ENCODE measurements at regions not wholly inside any gene's neighbourhood (a gene's known extent, or its start where the extent isn't known, plus 50 kb on each side); places are given as distances from the start of the nearest gene placed in this dataset.
"Not testable (repeated sequence)": the region's sequence is repeated elsewhere in the genome, so short reads cannot be mapped to it uniquely, and the experiment has no call there.

DNA sequence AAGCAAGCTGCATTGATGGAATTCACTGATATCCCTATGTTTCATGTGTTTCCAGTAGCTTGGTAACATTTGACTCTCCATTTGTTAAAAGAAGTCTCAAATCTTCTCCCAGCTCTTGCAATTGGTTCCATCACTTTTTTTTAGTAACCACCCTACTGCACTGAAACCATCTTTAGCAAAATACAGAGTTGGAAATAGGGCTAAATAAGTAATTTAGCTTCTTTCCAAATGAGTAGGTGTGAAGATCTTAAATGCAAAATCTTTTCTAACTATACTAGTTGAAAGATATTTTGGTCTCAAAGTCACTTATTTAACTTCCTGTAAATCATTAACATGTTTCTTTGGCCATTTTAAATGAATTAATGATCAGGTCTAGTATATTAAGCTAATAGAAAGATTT is 138.1 kb downstream of the DIRAS2 start:
- DNase-seq (ENCODE audit: low read depth): no peak
- no peak overlapping the region for H3K4me3 ChIP-seq (ENCODE audit: low read depth, low read length)
- TF ChIP-seq, protein P1, sequence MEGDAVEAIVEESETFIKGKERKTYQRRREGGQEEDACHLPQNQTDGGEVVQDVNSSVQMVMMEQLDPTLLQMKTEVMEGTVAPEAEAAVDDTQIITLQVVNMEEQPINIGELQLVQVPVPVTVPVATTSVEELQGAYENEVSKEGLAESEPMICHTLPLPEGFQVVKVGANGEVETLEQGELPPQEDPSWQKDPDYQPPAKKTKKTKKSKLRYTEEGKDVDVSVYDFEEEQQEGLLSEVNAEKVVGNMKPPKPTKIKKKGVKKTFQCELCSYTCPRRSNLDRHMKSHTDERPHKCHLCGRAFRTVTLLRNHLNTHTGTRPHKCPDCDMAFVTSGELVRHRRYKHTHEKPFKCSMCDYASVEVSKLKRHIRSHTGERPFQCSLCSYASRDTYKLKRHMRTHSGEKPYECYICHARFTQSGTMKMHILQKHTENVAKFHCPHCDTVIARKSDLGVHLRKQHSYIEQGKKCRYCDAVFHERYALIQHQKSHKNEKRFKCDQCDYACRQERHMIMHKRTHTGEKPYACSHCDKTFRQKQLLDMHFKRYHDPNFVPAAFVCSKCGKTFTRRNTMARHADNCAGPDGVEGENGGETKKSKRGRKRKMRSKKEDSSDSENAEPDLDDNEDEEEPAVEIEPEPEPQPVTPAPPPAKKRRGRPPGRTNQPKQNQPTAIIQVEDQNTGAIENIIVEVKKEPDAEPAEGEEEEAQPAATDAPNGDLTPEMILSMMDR (IDR thresholded peaks at IDR 0.05; ENCODE audit: insufficient read depth, low read depth, low read length, missing control alignments): no peak

GRCh38 chr9:90505695-90506094 is 136.9 kb downstream of the DIRAS2 start:
- TF ChIP-seq, protein P1 (IDR thresholded peaks at IDR 0.05; ENCODE audit: insufficient read depth, low read depth, low read length, missing control alignments): no peak
- DNase-seq (ENCODE audit: low read depth): no peak
- no peak overlapping the region for H3K4me3 ChIP-seq (ENCODE audit: low read depth, low read length)

DNA sequence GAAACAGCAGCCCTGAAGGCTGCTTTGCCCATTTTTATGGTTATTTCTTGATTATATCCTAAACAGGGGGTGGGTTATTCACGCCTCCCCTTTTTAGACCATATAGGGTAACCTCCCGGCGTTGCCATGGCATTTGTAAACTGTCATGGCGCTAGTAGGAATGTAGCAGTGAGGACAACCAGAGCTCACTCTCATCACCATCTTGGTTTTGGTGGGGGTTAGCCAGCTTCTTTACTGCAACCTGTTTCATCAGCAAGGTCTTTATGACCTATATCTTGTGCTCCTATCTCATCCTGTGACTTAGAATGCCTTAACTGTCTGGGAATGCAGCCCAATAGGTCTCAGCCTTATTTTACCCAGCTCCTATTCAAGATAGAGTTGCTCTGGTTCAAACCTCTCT is 136.2 kb downstream of the DIRAS2 start:
- not testable (repeated sequence) for H3K4me3 ChIP-seq (ENCODE audit: low read depth, low read length); DNase-seq (ENCODE audit: low read depth)

- DNase-seq (ENCODE audit: low read depth): no peak
- TF ChIP-seq, protein P1 (IDR thresholded peaks at IDR 0.05; ENCODE audit: insufficient read depth, low read depth, low read length, missing control alignments): no peak
- no peak overlapping the region for H3K4me3 ChIP-seq (ENCODE audit: low read depth, low read length)
These were observed 135.0 kb downstream of the DIRAS2 start for GRCh38 chr9:90507621-90508020.

- TF ChIP-seq, protein P1 (IDR thresholded peaks at IDR 0.05; ENCODE audit: insufficient read depth, low read depth, low read length, missing control alignments): no peak
- no peak for DNase-seq (ENCODE audit: low read depth)
- H3K4me3 ChIP-seq (ENCODE audit: low read depth, low read length): no peak overlapping the region
These were observed 133.7 kb downstream of the DIRAS2 start for GRCh38 chr9:90508940-90509339.

GRCh38 chr9:90511711-90512110 is 130.9 kb downstream of the DIRAS2 start:
- DNase-seq (ENCODE audit: low read depth): no peak
- no peak overlapping the region for H3K4me3 ChIP-seq (ENCODE audit: low read depth, low read length)
- TF ChIP-seq, protein P1 (IDR thresholded peaks at IDR 0.05; ENCODE audit: insufficient read depth, low read depth, low read length, missing control alignments): no peak

DNA sequence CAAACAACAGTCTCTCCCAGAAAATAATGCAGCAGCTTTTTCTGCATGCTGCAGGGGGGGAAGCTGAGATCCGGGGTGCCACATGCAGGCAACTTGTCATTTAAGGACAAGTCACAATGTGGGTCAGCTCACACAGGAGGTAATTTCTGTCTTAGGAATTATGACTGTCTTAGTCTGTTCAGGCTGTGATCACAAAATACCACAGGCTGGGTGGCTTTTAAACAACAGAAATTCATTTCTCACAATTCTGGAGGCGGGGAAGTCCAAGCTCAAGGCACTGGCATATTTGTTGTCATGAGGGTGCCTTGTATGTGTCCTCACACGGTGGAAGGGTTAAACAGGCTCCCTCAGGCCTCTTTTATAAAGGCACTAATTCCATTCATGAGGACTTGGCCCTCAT is 127.7 kb downstream of the DIRAS2 start:
- TF ChIP-seq, protein P1 (IDR thresholded peaks at IDR 0.05; ENCODE audit: insufficient read depth, low read depth, low read length, missing control alignments): no peak
- DNase-seq (ENCODE audit: low read depth): peak; percentile 26
- H3K4me3 ChIP-seq (ENCODE audit: low read depth, low read length): no peak overlapping the region

Measured in GM12865 (cell line).